GM23338 (cell line): ENCODE measurements at regions not wholly inside any gene's neighbourhood (a gene's known extent, or its start where the extent isn't known, plus 50 kb on each side); places are given as distances from the start of the nearest gene placed in this dataset.

ENCODE experiments used
- CTCF ChIP-seq, 2 experiments: fragments of 200-600 bp in 1 of 2; sonication (generic) in 1 of 2; conservative IDR thresholded peaks; 2 replicates each; pipeline versions ENCODE4 v1.5.1 to v1.6.1; 2016 to 2017; ENCODE audit warnings: antibody characterized with exemption in 2 of 2, low read depth in 2 of 2, mild to moderate bottlenecking in 2 of 2, moderate library complexity in 1 of 2
- EZH2 ChIP-seq: fragments of 200-600 bp; sonication (generic); IDR thresholded peaks from one replicate; pipeline ENCODE4 v1.8.0; 2017; ENCODE audit warnings: antibody characterized with exemption, mild to moderate bottlenecking, low read depth; ENCODE audit not compliant: unreplicated experiment
- EZH2phosphoT487 ChIP-seq: fragments of 200-600 bp; sonication (generic); IDR thresholded peaks from one replicate; pipeline ENCODE4 v1.8.1; 2018; ENCODE audit warnings: antibody characterized with exemption; ENCODE audit not compliant: unreplicated experiment
- JUNB ChIP-seq: IDR thresholded peaks from one replicate; pipeline ENCODE4 v1.6.1; 2016; ENCODE audit warnings: antibody characterized with exemption; ENCODE audit not compliant: unreplicated experiment

GRCh38 chr5:58241389-58241788 lies 218.5 kb downstream of the PLK2 start:
- no peak for TF ChIP-seq JUNB
- TF ChIP-seq EZH2phosphoT487, result no peak
- TF ChIP-seq CTCF (conservative IDR thresholded peaks at IDR 0.05; ENCODE audit: low read depth in 2 of 2), result no peak
- no peak for TF ChIP-seq EZH2
